Memory B cell (primary cell): ENCODE measurements at regions not wholly inside any gene's neighbourhood (a gene's known extent, or its start where the extent isn't known, plus 50 kb on each side); places are given as distances from the start of the nearest gene placed in this dataset.
"Not testable (repeated sequence)": the region's sequence is repeated elsewhere in the genome, so short reads cannot be mapped to it uniquely, and the experiment has no call there.

ENCODE experiments used
- ATAC-seq: fragments of 150-1000 bp; cut with Tn5 transposase; 2 replicates; pipeline ENCODE4 v1.10.0; 2021; ENCODE audit warnings: low read depth, mild to moderate bottlenecking, moderate library complexity
- DNase-seq, 2 donors: peaks; one replicate each; pipeline ENCODE4 v3.0.0; 2022; ENCODE audit warnings: low spot score in 2 of 2
- H3K27ac Mint-ChIP-seq: one replicate; pipeline ENCODE4 v1.8.0; 2022; ENCODE audit warnings: mild to moderate bottlenecking, moderate library complexity, mixed read lengths
- H3K27me3 Mint-ChIP-seq: one replicate; pipeline ENCODE4 v1.8.0; 2022; ENCODE audit warnings: mixed read lengths
- H3K36me3 Mint-ChIP-seq: one replicate; pipeline ENCODE4 v1.8.0; 2022; ENCODE audit warnings: mild to moderate bottlenecking, mixed read lengths
- H3K4me1 Mint-ChIP-seq: one replicate; pipeline ENCODE4 v1.8.0; 2022; ENCODE audit warnings: mixed read lengths
- H3K4me3 Mint-ChIP-seq: one replicate; pipeline ENCODE4 v1.8.0; 2022; ENCODE audit warnings: mild to moderate bottlenecking, moderate library complexity, mixed read lengths
- H3K9me3 Mint-ChIP-seq: one replicate; pipeline ENCODE4 v1.8.0; 2022; ENCODE audit warnings: mixed read lengths

DNA sequence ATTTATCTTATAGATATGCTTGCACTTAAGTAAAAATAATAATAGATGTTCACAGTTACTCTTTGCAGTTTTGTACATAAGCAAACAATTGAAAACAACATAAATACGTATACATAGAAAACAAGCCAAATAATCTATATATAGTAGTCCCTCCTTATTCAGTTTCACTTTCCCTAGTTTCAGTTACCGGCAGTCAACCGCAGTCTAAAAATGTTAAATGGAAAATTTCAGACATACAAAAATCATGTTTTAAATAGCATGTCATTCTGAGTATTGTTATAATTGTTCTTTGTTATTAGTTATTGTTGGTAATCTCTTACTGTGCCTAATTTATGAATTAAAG is 262.0 kb downstream of the CGGBP1 start:
- peaks cover 18% of the 10 kb centered on the region for H3K4me1 Mint-ChIP-seq
- no peaks in the 10 kb centered on the region for H3K36me3 Mint-ChIP-seq
- no peak for DNase-seq
- peaks cover 24% of the 10 kb centered on the region for H3K27me3 Mint-ChIP-seq
- H3K27ac Mint-ChIP-seq = no peak overlapping the region
- no peaks in the 10 kb centered on the region for H3K9me3 Mint-ChIP-seq
- ATAC-seq = no peak
- H3K4me3 Mint-ChIP-seq = no peak overlapping the region

GRCh38 chr3:87796137-87796842 is 262.5 kb downstream of the CGGBP1 start:
- Mint-ChIP-seq H3K27me3 (peaks cover 26% of the 10 kb centered on the region), H3K27ac (no peak overlapping the region), H3K9me3 (no peaks in the 10 kb centered on the region), H3K36me3 (no peaks in the 10 kb centered on the region), H3K4me1 (peaks cover 18% of the 10 kb centered on the region), H3K4me3 (no peak overlapping the region)
- ATAC-seq = no peak
- no peak for DNase-seq

DNA sequence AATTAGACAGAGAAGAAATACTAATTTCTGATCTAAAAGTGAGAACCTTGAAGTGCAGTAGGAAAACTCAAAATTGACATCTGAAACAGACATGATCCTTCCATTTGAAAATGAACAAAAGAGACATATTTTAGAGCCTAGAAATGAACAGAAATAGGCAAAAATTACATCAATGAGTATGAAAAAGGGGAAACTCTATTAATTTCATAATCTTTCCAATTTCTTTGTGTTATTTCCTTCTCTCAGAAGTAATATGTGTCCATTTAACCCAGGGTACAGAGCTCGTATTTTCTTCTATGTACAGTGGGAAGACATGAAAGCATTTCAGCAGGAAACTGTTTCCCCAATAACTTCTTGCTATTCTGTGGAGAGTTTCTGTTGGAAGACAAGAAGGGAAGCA is 263.1 kb downstream of the CGGBP1 start:
- Mint-ChIP-seq H3K27me3 (peaks cover 28% of the 10 kb centered on the region), H3K4me3 (no peak overlapping the region), H3K4me1 (peaks cover 18% of the 10 kb centered on the region), H3K27ac (no peak overlapping the region), H3K9me3 (no peaks in the 10 kb centered on the region), H3K36me3 (no peaks in the 10 kb centered on the region)
- no peak for DNase-seq
- ATAC-seq = no peak

DNA sequence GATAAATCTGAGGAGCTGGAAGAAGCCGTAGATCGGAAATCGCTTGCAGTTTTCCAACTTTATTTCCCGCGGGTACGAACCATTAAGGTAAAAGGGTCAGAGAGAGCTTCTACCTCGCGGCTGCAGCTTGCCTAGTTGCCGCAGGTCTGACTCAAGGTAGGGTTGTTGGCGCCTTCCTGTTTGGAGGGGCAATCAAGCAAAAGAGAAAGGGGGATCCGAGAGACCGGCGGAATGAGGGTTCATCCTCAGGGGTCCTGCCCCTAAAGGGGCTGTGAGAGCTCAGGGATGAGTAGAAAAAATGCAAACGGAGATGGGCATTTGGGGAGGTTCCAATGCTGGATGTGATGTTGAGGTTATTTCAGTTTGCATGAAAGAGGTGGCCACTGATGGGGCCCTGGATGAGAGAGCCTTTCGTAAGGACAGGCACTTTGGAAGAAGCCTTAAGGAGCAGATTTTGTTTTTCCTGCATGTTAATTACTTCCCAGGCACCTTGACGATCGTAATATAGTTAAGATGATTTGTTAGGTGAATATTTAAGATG is 265.4 kb downstream of the CGGBP1 start:
- H3K36me3 Mint-ChIP-seq = no peaks in the 10 kb centered on the region
- peaks cover 3% of the 10 kb centered on the region for H3K9me3 Mint-ChIP-seq
- peaks cover 18% of the 10 kb centered on the region for H3K4me1 Mint-ChIP-seq
- ATAC-seq (peak; percentile 27), DNase-seq (no peak)
- no peak overlapping the region for H3K27ac Mint-ChIP-seq
- peaks cover 33% of the 10 kb centered on the region for H3K27me3 Mint-ChIP-seq
- peak overlapping the region; percentile 44 for H3K4me3 Mint-ChIP-seq

- peaks cover 18% of the 10 kb centered on the region for H3K4me1 Mint-ChIP-seq
- H3K27ac Mint-ChIP-seq = no peak within 1 kb of the TSS
- DNase-seq (no peak), ATAC-seq (no peak)
- peak within 1 kb of the TSS; percentile 75 for H3K4me3 Mint-ChIP-seq
- H3K27me3 Mint-ChIP-seq = peaks cover 30% of the 10 kb centered on the region
- H3K36me3 Mint-ChIP-seq = no peaks in the 10 kb centered on the region
- peaks cover 3% of the 10 kb centered on the region for H3K9me3 Mint-ChIP-seq
These were observed 266.1 kb downstream of the CGGBP1 start, which contains the start of gene HTR1F for GRCh38 chr3:87792534-87793336. Gene HTR1F, plus strand, starts transcription at chr3:87792706.

DNA sequence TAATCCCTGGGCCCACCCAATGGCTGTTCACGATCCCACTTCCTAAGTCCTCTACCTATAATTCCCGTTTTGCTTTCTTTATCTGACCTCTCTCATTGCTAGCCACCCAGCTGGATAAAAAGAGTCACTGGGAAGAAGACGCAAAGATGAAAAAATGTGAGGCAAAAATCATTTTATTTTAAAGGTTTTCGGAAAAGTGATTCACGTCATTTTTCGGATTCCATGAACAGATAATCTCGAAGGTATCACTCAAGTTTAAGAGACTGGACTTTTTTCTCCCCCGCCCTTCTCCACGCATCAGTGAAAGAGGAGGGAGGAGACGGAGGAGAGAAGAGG is 266.6 kb downstream of the CGGBP1 start:
- H3K4me3 Mint-ChIP-seq = peak overlapping the region; percentile 75
- no peaks in the 10 kb centered on the region for H3K36me3 Mint-ChIP-seq
- DNase-seq (no peak), ATAC-seq (no peak)
- H3K27ac Mint-ChIP-seq = no peak overlapping the region
- peaks cover 18% of the 10 kb centered on the region for H3K4me1 Mint-ChIP-seq
- peaks cover 30% of the 10 kb centered on the region for H3K27me3 Mint-ChIP-seq
- peaks cover 3% of the 10 kb centered on the region for H3K9me3 Mint-ChIP-seq

- peaks cover 30% of the 10 kb centered on the region for H3K27me3 Mint-ChIP-seq
- H3K4me3 Mint-ChIP-seq = no peak overlapping the region
- no peak for ATAC-seq
These were observed 267.4 kb downstream of the CGGBP1 start for GRCh38 chr3:87791248-87792027.

GRCh38 chr3:87789049-87789448 is 269.8 kb downstream of the CGGBP1 start:
- not testable (repeated sequence) for H3K27ac Mint-ChIP-seq, H3K9me3 Mint-ChIP-seq, H3K4me3 Mint-ChIP-seq, ATAC-seq, H3K36me3 Mint-ChIP-seq, DNase-seq
- peaks cover 23% of the 10 kb centered on the region for H3K27me3 Mint-ChIP-seq
- peaks cover 14% of the 10 kb centered on the region for H3K4me1 Mint-ChIP-seq

More at GRCh38 chr3:87791248-87792027, 267.4 kb downstream of the CGGBP1 start:
- peaks cover 18% of the 10 kb centered on the region for H3K4me1 Mint-ChIP-seq
- H3K27ac Mint-ChIP-seq = no peak overlapping the region
- no peaks in the 10 kb centered on the region for H3K36me3 Mint-ChIP-seq
- no peak for DNase-seq
- peaks cover 3% of the 10 kb centered on the region for H3K9me3 Mint-ChIP-seq

- Mint-ChIP-seq H3K9me3 (peaks cover 3% of the 10 kb centered on the region), H3K36me3 (no peaks in the 10 kb centered on the region), H3K27me3 (peaks cover 22% of the 10 kb centered on the region), H3K27ac (no peak overlapping the region), H3K4me3 (no peak overlapping the region), H3K4me1 (peaks cover 13% of the 10 kb centered on the region)
- ATAC-seq = no peak
- no peak for DNase-seq
These were observed 270.3 kb downstream of the CGGBP1 start for GRCh38 chr3:87788516-87788915.

DNA sequence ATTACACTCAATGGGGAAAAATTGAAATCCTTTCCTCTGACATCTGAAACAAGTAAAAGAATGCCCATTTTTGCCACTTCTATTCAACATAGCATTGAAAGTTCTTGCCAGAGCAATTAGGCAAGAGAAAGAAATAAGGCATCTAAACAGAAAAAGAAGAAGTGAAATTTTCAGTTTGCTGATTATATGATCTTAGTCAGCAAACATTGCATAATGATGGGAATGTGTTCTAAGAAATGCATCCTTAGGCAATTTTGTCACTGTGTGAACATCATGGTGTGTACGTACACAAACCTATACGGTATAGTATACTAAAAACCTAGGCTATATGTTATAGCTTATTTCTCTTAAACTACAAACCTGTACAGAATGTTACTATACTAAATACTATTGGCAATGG is 278.0 kb downstream of the CGGBP1 start:
- H3K36me3 Mint-ChIP-seq = no peaks in the 10 kb centered on the region
- H3K4me1 Mint-ChIP-seq = no peaks in the 10 kb centered on the region
- no peak overlapping the region for H3K4me3 Mint-ChIP-seq
- peaks cover 7% of the 10 kb centered on the region for H3K9me3 Mint-ChIP-seq
- no peak overlapping the region for H3K27ac Mint-ChIP-seq
- ATAC-seq (no peak), DNase-seq (no peak)
- H3K27me3 Mint-ChIP-seq = no peaks in the 10 kb centered on the region

DNA sequence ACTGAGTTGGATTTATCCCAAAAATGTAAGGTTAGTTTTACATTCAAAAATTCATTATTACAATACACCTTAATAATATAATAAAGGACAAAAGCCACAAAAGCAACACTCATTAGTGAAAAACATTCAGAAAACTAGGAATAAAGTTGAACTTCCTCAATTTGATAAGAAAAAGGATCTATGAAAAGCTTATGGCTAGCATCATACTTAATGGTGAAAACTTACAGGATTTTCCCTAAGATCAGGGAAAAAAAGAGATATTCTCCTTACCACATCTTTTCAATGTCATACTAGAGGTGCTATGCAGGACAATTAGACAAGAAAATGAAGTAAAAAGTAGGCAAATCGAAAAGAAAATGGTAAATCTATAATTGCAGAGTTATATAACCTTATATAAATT is 279.9 kb downstream of the CGGBP1 start:
- Mint-ChIP-seq H3K4me3 (no peak overlapping the region), H3K4me1 (no peaks in the 10 kb centered on the region), H3K36me3 (no peaks in the 10 kb centered on the region), H3K9me3 (peaks cover 7% of the 10 kb centered on the region), H3K27ac (no peak overlapping the region), H3K27me3 (no peaks in the 10 kb centered on the region)
- DNase-seq = no peak
- ATAC-seq = no peak

- no peak overlapping the region for H3K4me3 Mint-ChIP-seq
- peaks cover 2% of the 10 kb centered on the region for H3K27me3 Mint-ChIP-seq
- H3K4me1 Mint-ChIP-seq = no peaks in the 10 kb centered on the region
- H3K27ac Mint-ChIP-seq = no peak overlapping the region
- peak; percentile 76 for ATAC-seq
- peak; percentile 12 to 19 for DNase-seq
- peaks cover 3% of the 10 kb centered on the region for H3K9me3 Mint-ChIP-seq
- no peaks in the 10 kb centered on the region for H3K36me3 Mint-ChIP-seq
These were observed 287.2 kb downstream of the CGGBP1 start for GRCh38 chr3:87771337-87772192.

- Mint-ChIP-seq H3K36me3 (no peaks in the 10 kb centered on the region), H3K9me3 (no peaks in the 10 kb centered on the region), H3K4me3 (no peak overlapping the region), H3K27me3 (peaks cover 2% of the 10 kb centered on the region), H3K27ac (no peak overlapping the region), H3K4me1 (no peaks in the 10 kb centered on the region)
- ATAC-seq (no peak), DNase-seq (no peak)
These were observed 292.1 kb downstream of the CGGBP1 start for GRCh38 chr3:87766721-87767120.
